Effector CD8-positive, alpha-beta T cell (primary cell): ENCODE measurements at regions not wholly inside any gene's neighbourhood (a gene's known extent, or its start where the extent isn't known, plus 50 kb on each side); places are given as distances from the start of the nearest gene placed in this dataset.
"Not testable (repeated sequence)": the region's sequence is repeated elsewhere in the genome, so short reads cannot be mapped to it uniquely, and the experiment has no call there.

Experiments
- DNase-seq: peaks from one replicate; lab custom pipeline; 2025; lab: John Stamatoyannopoulos, UW

DNA sequence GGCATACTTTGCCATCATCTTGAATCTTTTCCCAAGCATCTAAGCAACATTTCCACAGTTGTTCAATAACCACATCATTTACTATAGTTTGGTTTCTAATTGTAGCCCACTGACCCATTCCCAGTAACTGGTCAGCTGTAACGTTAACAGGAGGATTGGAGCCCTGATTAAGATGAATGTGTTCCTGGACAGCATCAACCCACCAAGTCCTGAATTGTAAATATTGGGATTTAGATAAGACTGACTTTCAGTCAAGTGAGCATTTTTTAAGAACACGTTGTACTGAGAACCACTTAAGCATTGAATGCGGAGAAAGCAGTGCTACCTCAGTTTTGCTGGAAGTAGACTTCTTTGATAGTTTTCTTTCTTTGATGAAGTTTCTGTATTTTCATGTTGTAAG is 53.3 kb upstream of the ARL4D start:
- not testable (repeated sequence) for DNase-seq

GRCh38 chr17:43344685-43345084 is 54.1 kb upstream of the ARL4D start:
- no peak for DNase-seq

DNA sequence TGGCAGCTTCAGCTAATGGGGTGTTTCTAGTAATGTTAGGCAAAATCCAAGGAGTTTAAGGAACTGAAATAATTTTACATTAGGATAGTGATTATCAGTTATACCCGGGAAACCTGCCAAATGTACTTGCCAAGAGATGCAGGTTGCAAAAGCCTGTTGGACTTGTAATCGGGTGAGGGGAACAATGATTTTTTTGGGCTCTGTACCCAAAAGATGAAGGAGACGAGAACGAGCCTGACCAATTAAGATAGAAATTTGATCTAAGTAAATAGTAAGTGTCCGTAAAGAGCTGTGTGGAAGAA is 56.3 kb upstream of the ARL4D start:
- DNase-seq: no peak

- no peak for DNase-seq
Measured at GRCh38 chr17:43341715-43342588, 56.8 kb upstream of the ARL4D start.

- peak; percentile 53 for DNase-seq
Measured at GRCh38 chr17:43338886-43339516, 59.8 kb upstream of the ARL4D start.

- no peak for DNase-seq
Measured at GRCh38 chr17:43337684-43338428, 60.9 kb upstream of the ARL4D start.

DNA sequence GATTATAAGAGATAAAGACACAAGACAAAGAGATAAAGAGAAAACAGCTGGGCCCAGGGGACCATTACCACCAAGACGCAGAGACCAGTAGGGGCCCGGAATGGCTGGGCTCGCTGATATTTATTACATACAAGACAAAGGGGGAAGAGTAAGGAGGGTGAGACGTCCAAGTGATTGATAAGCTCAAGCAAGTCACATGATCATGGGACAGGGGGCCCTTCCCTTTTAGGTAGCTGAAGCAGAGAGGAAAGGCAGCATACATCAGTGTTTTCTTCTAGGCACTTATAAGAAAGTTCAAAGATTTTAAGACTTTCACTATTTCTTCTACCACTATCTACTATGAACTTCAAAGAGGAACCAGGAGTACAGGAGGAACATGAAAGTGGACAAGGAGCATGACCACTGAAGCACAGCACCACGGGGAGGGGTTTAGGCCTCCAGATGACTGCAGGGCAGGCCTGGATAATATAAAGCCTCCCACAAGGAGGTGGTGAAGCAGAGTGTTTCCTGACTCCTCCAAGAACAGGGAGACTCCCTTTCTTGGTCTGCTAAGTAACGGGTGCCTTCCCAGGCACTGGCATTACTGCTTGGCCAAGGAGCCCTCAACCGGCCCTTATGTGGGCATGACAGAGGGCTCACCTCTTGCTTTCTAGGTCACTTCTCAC is 63.9 kb upstream of the ARL4D start:
- DNase-seq: no peak

DNA sequence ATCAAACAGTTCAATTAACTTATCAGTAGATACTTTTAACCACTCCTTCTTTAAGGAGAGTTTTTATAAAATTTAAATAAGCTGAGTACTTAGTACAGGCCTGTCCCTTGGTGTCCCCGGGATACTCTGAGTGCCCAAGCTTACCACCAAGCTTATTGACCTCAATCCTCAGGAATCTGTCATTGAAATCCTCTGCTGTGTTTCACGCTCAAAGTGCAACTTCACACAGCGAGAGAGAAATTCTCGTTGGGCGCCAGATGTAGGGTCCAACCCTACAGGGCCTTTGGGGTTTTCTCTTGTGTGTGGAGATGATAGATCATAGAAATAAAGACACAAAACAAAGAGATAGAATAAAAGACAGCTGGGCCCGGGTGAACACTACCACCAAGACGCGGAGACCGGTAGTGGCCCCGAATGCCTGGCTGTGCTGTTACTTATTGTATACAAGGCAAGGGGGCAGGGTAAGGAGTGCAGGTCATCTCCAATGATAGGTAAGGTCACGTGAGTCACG is 65.3 kb upstream of the ARL4D start:
- no peak for DNase-seq

DNA sequence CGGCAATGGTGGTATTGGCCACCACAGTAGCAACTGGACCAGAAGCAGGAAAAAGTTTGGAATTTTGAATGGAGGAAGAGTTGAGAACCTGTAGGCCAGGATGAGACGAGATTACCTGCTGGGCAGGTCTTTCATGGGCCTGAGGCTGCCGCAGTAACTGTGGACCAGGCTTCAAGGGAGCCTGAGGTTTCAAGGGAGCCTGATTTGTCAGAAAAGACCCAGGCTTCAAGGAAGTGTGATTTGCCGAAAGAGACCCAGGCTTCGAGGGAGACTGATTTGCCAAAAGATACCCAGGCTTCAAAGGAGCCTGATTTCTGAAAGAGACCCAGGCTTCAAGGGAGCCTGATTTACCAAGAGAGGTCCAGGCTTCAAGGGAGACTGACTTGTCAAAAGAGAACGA is 66.6 kb upstream of the ARL4D start:
- no peak for DNase-seq

GRCh38 chr17:43330876-43331639 is 67.7 kb upstream of the ARL4D start:
- no peak for DNase-seq

DNA sequence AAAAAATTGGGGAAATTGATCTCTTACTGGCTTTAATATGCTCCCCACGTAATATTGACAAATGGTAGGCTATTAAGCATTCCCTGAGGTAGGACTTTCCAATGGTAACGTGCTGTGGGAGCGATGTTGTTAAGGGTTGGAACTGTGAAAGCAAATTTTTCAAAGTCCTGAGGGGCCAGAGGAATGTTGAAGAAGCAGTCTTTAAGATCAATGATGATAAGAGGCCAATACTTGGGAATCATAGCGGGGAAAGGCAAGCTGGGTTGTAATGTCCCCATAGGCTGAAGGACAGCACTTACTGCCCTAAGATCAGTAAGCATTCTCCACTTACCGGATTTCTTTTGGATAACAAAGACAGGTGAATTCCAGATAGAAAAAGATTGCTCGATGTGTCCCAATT is 69.6 kb upstream of the ARL4D start:
- no peak for DNase-seq

DNA sequence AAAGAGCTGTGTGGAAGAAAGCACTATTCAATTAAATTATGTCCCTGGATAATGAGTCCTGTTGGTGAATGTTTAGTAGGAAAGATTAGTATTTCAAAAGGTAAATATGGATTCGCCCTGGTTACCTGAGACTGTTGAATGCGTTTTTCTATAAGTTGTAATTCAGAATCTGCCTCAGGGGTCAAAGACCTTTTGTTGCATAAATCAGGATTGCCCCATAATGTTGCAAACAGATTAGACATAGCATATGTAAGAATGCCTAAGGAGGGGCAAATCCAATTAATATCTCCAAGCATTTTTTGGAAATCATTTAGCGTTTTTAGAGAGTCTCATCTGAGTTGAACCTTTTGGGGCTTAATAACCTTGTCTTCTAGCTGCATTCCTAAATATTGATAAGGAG is 70.1 kb upstream of the ARL4D start:
- DNase-seq: no peak

GRCh38 chr17:43327834-43328420 is 70.9 kb upstream of the ARL4D start:
- DNase-seq: no peak

DNA sequence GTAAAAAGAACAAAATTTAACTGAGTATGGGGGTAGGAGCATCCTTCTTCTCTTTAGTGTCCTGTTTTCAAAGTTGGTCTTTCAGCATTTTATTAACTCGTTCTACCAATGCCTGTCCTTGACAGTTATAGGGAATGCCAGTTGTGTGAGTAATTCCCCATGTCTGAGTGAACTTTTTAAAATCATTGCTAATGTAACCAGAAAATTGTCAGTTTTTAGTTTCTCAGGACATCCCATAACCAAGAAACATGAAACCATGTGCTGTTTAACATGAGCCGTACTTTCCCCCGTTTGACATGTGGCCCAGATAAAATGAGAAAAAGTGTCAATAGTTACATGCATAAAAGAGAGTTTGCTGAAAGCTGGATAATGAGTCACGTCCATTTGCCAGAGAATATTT is 71.4 kb upstream of the ARL4D start:
- DNase-seq: no peak

GRCh38 chr17:43326490-43327275 is 72.1 kb upstream of the ARL4D start:
- DNase-seq: no peak

DNA sequence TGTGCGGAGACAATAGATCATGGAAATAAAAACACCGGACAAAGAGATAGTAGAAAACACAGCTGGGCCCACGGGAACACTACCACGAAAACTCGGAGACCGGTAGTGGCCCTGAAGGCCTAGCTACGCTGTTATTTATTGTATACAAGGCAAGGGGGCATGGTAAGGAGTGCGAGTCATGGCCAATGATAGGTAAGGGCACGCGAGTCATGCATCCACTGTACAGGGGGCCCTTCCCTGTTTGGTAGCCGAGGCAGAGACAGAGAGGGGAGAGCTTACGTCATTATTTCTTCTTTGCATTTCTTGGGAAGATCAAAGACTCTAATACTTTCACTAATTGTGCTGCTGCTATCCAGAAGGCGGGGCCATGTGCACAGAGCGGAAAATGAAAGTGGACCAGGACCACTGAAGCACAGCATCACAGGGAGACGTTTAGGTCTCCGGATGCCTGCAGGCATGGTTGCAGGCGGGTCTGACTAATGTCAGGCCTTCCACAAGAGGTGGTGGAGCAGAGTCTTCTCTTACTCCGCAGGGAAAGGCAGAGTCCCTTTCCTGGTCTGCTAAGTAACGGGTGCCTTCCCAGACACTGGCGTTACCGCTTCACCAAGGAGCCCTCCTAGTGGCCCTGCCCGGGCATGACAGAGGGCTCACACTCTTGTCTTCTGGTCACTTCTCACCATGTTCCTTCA is 74.4 kb upstream of the ARL4D start:
- DNase-seq: no peak

DNA sequence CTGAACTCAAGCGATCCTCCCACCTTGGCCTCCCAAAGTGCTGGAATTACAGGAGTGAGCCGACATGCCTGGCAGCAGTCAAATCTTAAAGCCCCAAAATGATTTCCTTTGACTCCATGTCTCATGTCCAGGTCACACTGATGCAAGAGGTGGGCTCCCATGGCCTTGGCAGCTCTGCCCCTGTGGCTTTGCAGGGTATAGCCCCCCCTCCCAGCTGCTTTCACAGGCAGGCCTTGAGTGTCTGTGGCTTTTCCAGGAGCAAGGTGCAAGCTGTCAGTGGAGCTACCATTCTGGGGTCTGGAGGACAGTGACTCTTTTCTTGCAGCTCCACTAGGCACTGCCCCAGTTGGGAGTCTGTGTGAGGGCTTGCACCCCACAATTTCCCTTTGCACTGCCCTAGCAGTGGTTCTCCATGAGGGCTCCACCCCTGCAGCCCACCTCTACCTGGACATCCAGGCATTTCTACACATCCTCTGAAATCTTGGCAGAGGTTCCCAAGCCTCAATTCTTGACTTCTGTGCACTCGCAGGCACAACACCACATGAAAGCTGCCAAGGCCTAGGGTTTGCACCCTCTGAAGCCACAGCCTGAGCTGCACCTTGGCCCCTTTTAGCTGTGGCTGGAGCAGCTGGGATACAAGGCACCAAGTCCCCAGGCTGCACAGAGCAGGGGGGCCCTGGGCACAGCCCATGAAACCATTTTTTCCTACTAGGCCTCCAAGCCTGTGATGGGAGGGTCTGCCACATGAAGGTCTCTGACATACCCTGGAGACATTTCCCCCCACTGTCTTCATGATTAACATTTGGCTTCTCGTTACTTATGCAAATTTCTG is 79.3 kb upstream of the ARL4D start:
- no peak for DNase-seq

DNA sequence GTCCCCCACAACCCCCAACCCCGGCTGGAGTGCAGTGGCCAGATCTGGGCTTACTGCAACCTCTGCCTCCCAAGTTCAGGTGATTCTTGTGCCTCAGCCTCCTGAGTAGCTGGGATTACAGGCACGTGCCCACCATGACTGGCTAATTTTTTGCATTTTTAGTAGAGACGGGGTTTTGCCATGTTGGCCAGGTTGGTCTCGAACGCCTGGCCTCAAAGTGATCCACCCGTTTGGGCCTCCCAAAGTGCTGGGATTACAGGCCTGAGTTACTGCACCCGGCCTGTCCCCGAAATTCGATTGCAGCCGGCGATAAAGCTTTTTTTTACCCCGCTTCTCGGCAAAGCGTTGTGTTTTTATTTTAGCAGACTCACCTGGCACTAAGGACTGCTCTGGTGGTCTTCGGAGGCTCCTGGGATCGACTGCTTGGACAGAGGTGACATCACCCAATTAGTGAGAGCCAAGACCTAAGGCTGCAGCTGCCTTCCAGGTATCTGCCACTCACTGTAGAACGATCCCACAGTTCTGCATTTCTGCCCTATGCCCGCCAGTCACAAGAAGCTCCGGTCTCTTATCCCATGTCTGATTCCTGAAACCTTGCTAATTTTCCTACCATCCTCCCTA is 82.2 kb upstream of the ARL4D start:
- no peak for DNase-seq
